ENCODE measurements at regions not wholly inside any gene's neighbourhood (a gene's known extent, or its start where the extent isn't known, plus 50 kb on each side); places are given as distances from the start of the nearest gene placed in this dataset.

DNA sequence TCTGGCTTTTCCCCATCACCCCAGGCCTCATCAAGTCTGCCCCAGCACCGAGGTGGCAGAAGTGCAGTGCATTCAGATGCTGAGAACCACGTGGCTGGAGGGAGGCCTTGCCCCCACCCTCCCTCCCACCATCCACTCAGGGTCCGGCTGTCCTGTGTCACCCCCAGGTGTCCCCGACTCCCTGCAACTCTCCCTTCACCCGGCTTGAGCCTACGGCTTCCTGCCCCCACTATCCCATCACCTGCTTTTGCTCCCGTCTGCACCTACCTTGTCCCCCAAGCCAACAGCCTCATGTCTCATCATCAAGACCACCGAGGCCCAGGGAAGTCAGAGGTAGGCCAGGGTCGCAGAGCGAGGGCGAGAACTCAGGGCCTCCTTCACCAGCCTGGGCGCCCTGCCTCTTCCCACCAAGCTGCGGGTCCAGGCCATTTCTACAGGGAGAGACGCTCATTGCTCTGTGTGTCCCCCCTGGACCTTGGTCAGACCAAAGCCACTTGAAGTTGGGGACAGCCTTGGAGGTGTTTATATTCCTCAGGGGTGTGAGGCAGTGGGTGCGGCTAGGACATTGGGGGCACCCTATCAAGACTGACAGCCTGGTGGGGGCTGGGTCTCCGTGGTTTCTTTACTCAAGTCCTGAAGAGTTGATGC, 66.2 kb upstream of the CCND1 start:
- WGBS, 2 donors (ENCODE audit: extremely low coverage in 2 of 2, insufficient read length in 2 of 2, insufficient replicate concordance in 1 of 2) = no CpG with 5 or more reads among the region's 16 CpGs
- H3K4me2 ChIP-seq (ENCODE audit: insufficient read depth, low read length, poor library complexity, severe bottlenecking) = no peak overlapping the region
- peak overlapping the region; percentile 26 for H3K18ac ChIP-seq (ENCODE audit: low read length)
- peak overlapping the region; percentile 16 for H2BK120ac ChIP-seq (ENCODE audit: low read depth, low read length)
- H3K9ac ChIP-seq (ENCODE audit: low read depth, low read length, poor library complexity) = peak overlapping the region; percentile 9
- H3K27me3 ChIP-seq (ENCODE audit: control insufficient read depth in 3 of 3, insufficient read depth in 3 of 3, low read depth in 1 of 3, low read length in 3 of 3) = peaks cover 0 to 3% (median 0%) of the 10 kb centered on the region in 3 experiments
- no peak overlapping the region for H3K27ac ChIP-seq (replicated peaks; ENCODE audit: low read length)
- H2BK15ac ChIP-seq (ENCODE audit: low read length) = no peak overlapping the region
- no peaks in the 10 kb centered on the region for H3K9me3 ChIP-seq (replicated peaks in 1 of 2; ENCODE audit: control insufficient read depth in 2 of 2, insufficient read depth in 1 of 2, low read depth in 1 of 2, low read length in 2 of 2)
- peak overlapping the region; percentile 48 for H2AK5ac ChIP-seq (ENCODE audit: low read depth, low read length)
- no peak overlapping the region for H4K8ac ChIP-seq (ENCODE audit: low read depth, low read length)
- peak overlapping the region in 1 of 2 donors; percentile 18 for H3K4me3 ChIP-seq (ENCODE audit: low read length in 2 of 2)
- no peak overlapping the region for H3K14ac ChIP-seq (ENCODE audit: low read length)
- H2BK5ac ChIP-seq (ENCODE audit: low read length) = no peak overlapping the region
- peaks cover 0 to 2% of the 10 kb centered on the region in 2 donors for H3K4me1 ChIP-seq (ENCODE audit: control insufficient read depth in 2 of 2, insufficient read depth in 1 of 2, low read depth in 1 of 2, low read length in 2 of 2)
- no peak overlapping the region for H2BK12ac ChIP-seq (ENCODE audit: low read length)
- H3K4ac ChIP-seq (ENCODE audit: low read length) = no peak overlapping the region
- DNase-seq (ENCODE audit: low spot score) = no peak
- H4K91ac ChIP-seq (ENCODE audit: low read depth, low read length, poor library complexity) = peak overlapping the region; percentile 10
- no peaks in the 10 kb centered on the region for H3K79me1 ChIP-seq (ENCODE audit: low read depth, low read length)
- H3K36me3 ChIP-seq (replicated peaks in 1 of 2; ENCODE audit: control insufficient read depth in 2 of 2, insufficient read depth in 2 of 2, low read length in 2 of 2) = no peaks in the 10 kb centered on the region
- no peak overlapping the region for H2AFZ ChIP-seq (ENCODE audit: low read length)
- H3K23ac ChIP-seq (ENCODE audit: low read depth, low read length, poor library complexity) = no peak overlapping the region

DNA sequence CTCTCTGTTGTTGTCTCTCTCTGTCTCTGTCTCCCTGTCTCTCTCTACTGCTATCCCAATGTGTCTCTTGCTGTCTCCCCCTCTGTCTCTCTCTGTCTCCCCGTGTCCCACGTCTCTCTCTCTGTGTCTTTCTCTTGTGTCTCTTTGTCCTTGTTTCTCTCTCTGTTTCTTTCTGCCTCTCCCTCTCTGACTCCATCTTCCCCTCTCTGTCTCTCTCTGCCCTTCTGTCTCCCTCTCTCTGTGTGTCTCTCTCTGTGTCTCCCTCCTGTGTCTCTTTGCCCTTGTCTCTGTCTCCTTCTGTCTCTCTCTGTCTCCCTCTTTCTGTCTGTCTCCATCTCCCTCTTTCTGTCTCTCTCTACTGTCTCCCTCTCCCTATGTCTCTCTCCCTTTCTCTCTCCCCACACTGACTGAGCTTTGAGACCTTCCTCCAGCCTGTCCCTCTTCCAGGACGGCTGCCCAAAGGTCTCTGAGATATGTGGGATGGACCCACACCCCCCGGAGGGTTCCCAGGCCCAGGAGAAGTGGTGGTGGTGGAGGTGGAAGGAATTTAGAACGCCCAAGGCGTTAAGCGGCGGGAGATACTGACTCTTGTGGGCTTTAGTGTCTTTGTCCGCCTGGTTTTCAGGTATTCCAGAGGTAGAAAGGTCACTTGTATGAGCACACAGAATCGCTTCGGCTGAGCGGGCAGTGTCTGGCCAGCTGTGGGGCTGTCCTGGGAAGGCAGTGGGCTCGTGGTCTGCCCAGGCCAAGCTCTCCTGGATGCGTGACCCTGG, 65.5 kb upstream of the CCND1 start:
- no CpG with 5 or more reads among the region's 14 CpGs for WGBS, 2 donors (ENCODE audit: extremely low coverage in 2 of 2, insufficient read length in 2 of 2, insufficient replicate concordance in 1 of 2)
- Histone ChIP-seq H2BK5ac (ENCODE audit: low read length) (no peak overlapping the region), H3K4me2 (ENCODE audit: insufficient read depth, low read length, poor library complexity, severe bottlenecking) (no peak overlapping the region), H3K4ac (ENCODE audit: low read length) (no peak overlapping the region), H3K36me3 (replicated peaks in 1 of 2; ENCODE audit: control insufficient read depth in 2 of 2, insufficient read depth in 2 of 2, low read length in 2 of 2) (no peaks in the 10 kb centered on the region), H2BK120ac (ENCODE audit: low read depth, low read length) (no peak overlapping the region), H2AFZ (ENCODE audit: low read length) (no peak overlapping the region), H3K9ac (ENCODE audit: low read depth, low read length, poor library complexity) (no peak overlapping the region), H3K9me3 (replicated peaks in 1 of 2; ENCODE audit: control insufficient read depth in 2 of 2, insufficient read depth in 1 of 2, low read depth in 1 of 2, low read length in 2 of 2) (no peaks in the 10 kb centered on the region), H4K91ac (ENCODE audit: low read depth, low read length, poor library complexity) (no peak overlapping the region), H3K4me3 (ENCODE audit: low read length in 2 of 2) (no peak overlapping the region), H2BK12ac (ENCODE audit: low read length) (no peak overlapping the region), H4K8ac (ENCODE audit: low read depth, low read length) (no peak overlapping the region), H3K27me3 (ENCODE audit: control insufficient read depth in 3 of 3, insufficient read depth in 3 of 3, low read depth in 1 of 3, low read length in 3 of 3) (peaks cover 0 to 3% (median 0%) of the 10 kb centered on the region in 3 experiments), H3K79me1 (ENCODE audit: low read depth, low read length) (no peaks in the 10 kb centered on the region), H3K27ac (replicated peaks; ENCODE audit: low read length) (no peak overlapping the region), H2BK15ac (ENCODE audit: low read length) (peak overlapping the region; percentile 7), H2AK5ac (ENCODE audit: low read depth, low read length) (peak overlapping the region; percentile 30), H3K4me1 (ENCODE audit: control insufficient read depth in 2 of 2, insufficient read depth in 1 of 2, low read depth in 1 of 2, low read length in 2 of 2) (peaks cover 0 to 2% of the 10 kb centered on the region in 2 donors), H3K18ac (ENCODE audit: low read length) (no peak overlapping the region), H3K23ac (ENCODE audit: low read depth, low read length, poor library complexity) (no peak overlapping the region), H3K14ac (ENCODE audit: low read length) (no peak overlapping the region)
- DNase-seq (ENCODE audit: low spot score) = no peak

DNA sequence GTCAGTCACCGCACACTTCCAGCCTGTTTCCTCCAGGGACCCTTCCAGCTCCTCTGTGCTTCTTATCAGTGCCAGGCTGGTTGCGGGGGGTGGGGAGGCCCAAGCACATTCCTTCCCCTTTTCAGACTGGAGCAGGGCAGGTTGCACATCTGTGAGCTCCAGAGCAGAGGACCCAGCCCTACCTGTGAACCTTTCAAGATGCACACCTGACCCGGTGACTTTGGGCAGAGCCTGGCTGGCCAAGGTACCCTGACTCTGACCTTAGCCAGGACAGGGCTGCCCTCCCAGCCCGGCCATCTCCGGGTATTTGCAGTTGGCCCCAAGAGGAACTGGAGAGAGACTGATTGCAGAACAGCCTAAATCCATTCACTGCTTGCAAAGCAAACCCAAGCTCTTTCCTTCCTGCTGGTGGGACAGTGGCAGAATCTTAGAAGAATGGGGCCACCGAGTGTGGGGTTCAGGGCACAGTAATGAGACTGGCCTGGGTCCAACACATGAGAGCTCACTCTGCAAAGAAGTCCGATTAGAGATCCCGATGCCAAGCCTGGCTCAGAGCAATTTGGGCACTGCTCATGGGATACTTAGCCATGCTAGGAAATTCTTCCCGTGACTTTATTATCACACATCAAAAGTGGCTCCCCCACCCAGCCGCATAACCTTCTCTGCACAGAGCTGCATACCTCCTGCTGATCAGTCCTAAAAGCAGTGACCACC, 64.7 kb upstream of the CCND1 start:
- Histone ChIP-seq H2BK12ac (ENCODE audit: low read length) (peak overlapping the region; percentile 11), H3K18ac (ENCODE audit: low read length) (peak overlapping the region; percentile 86), H2AK5ac (ENCODE audit: low read depth, low read length) (peak overlapping the region; percentile 30), H3K36me3 (replicated peaks in 1 of 2; ENCODE audit: control insufficient read depth in 2 of 2, insufficient read depth in 2 of 2, low read length in 2 of 2) (no peaks in the 10 kb centered on the region), H4K91ac (ENCODE audit: low read depth, low read length, poor library complexity) (no peak overlapping the region), H2AFZ (ENCODE audit: low read length) (no peak overlapping the region), H3K4me3 (ENCODE audit: low read length in 2 of 2) (no peak overlapping the region), H2BK5ac (ENCODE audit: low read length) (no peak overlapping the region), H2BK15ac (ENCODE audit: low read length) (peak overlapping the region; percentile 7), H3K14ac (ENCODE audit: low read length) (no peak overlapping the region), H2BK120ac (ENCODE audit: low read depth, low read length) (no peak overlapping the region), H3K9ac (ENCODE audit: low read depth, low read length, poor library complexity) (peak overlapping the region; percentile 25), H3K4me1 (ENCODE audit: control insufficient read depth in 2 of 2, insufficient read depth in 1 of 2, low read depth in 1 of 2, low read length in 2 of 2) (peaks cover 0 to 2% of the 10 kb centered on the region in 2 donors), H3K23ac (ENCODE audit: low read depth, low read length, poor library complexity) (no peak overlapping the region), H3K9me3 (replicated peaks in 1 of 2; ENCODE audit: control insufficient read depth in 2 of 2, insufficient read depth in 1 of 2, low read depth in 1 of 2, low read length in 2 of 2) (no peaks in the 10 kb centered on the region), H3K27me3 (ENCODE audit: control insufficient read depth in 3 of 3, insufficient read depth in 3 of 3, low read depth in 1 of 3, low read length in 3 of 3) (peaks cover 0 to 3% (median 0%) of the 10 kb centered on the region in 3 experiments), H4K8ac (ENCODE audit: low read depth, low read length) (no peak overlapping the region), H3K4ac (ENCODE audit: low read length) (no peak overlapping the region), H3K79me1 (ENCODE audit: low read depth, low read length) (no peaks in the 10 kb centered on the region), H3K4me2 (ENCODE audit: insufficient read depth, low read length, poor library complexity, severe bottlenecking) (no peak overlapping the region), H3K27ac (replicated peaks; ENCODE audit: low read length) (no peak overlapping the region)
- no peak for DNase-seq (ENCODE audit: low spot score)
- WGBS, 2 donors (ENCODE audit: extremely low coverage in 2 of 2, insufficient read length in 2 of 2, insufficient replicate concordance in 1 of 2) = no CpG with 5 or more reads among the region's 10 CpGs

- no peak overlapping the region for H4K8ac ChIP-seq (ENCODE audit: low read depth, low read length)
- peaks cover 0 to 3% (median 0%) of the 10 kb centered on the region in 3 experiments for H3K27me3 ChIP-seq (ENCODE audit: control insufficient read depth in 3 of 3, insufficient read depth in 3 of 3, low read depth in 1 of 3, low read length in 3 of 3)
- no peak overlapping the region for H3K4me3 ChIP-seq (ENCODE audit: low read length in 2 of 2)
- H3K9ac ChIP-seq (ENCODE audit: low read depth, low read length, poor library complexity) = no peak overlapping the region
- H3K27ac ChIP-seq (replicated peaks; ENCODE audit: low read length) = no peak overlapping the region
- no peak overlapping the region for H3K23ac ChIP-seq (ENCODE audit: low read depth, low read length, poor library complexity)
- no peak overlapping the region for H3K4ac ChIP-seq (ENCODE audit: low read length)
- DNase-seq (ENCODE audit: low spot score) = no peak
- no peak overlapping the region for H3K18ac ChIP-seq (ENCODE audit: low read length)
- no peaks in the 10 kb centered on the region for H3K79me1 ChIP-seq (ENCODE audit: low read depth, low read length)
- H2BK5ac ChIP-seq (ENCODE audit: low read length) = no peak overlapping the region
- H3K14ac ChIP-seq (ENCODE audit: low read length) = no peak overlapping the region
- no peak overlapping the region for H2BK120ac ChIP-seq (ENCODE audit: low read depth, low read length)
- no peak overlapping the region for H3K4me2 ChIP-seq (ENCODE audit: insufficient read depth, low read length, poor library complexity, severe bottlenecking)
- H3K36me3 ChIP-seq (replicated peaks in 1 of 2; ENCODE audit: control insufficient read depth in 2 of 2, insufficient read depth in 2 of 2, low read length in 2 of 2) = no peaks in the 10 kb centered on the region
- no peak overlapping the region for H2BK15ac ChIP-seq (ENCODE audit: low read length)
- no peaks in the 10 kb centered on the region for H3K9me3 ChIP-seq (replicated peaks in 1 of 2; ENCODE audit: control insufficient read depth in 2 of 2, insufficient read depth in 1 of 2, low read depth in 1 of 2, low read length in 2 of 2)
- no peak overlapping the region for H2AK5ac ChIP-seq (ENCODE audit: low read depth, low read length)
- no CpG with 5 or more reads among the region's 5 CpGs for WGBS, 2 donors (ENCODE audit: extremely low coverage in 2 of 2, insufficient read length in 2 of 2, insufficient replicate concordance in 1 of 2)
- no peak overlapping the region for H2BK12ac ChIP-seq (ENCODE audit: low read length)
- H2AFZ ChIP-seq (ENCODE audit: low read length) = no peak overlapping the region
- H3K4me1 ChIP-seq (ENCODE audit: control insufficient read depth in 2 of 2, insufficient read depth in 1 of 2, low read depth in 1 of 2, low read length in 2 of 2) = peaks cover 0 to 2% of the 10 kb centered on the region in 2 donors
- no peak overlapping the region for H4K91ac ChIP-seq (ENCODE audit: low read depth, low read length, poor library complexity)
Measured at GRCh38 chr11:69578167-69578566, 62.8 kb upstream of the CCND1 start.

All from neuronal stem cell (in vitro differentiated cells).